ENCODE measurements at regions not wholly inside any gene's neighbourhood (a gene's known extent, or its start where the extent isn't known, plus 50 kb on each side); places are given as distances from the start of the nearest gene placed in this dataset.

- Histone ChIP-seq H3K4me1 (no peaks in the 10 kb centered on the region), H3K4me3 (no peak overlapping the region), H3K27me3 (no peaks in the 10 kb centered on the region), H3K27ac (no peak overlapping the region), H3K9me3 (no peaks in the 10 kb centered on the region), H3K36me3 (replicated peaks in 1 of 2; ENCODE audit: insufficient read depth in 1 of 2, low read depth in 2 of 2) (no peaks in the 10 kb centered on the region)
- no peak for DNase-seq
- intact Hi-C loops (cut with DNase I) = no loop called here
- WGBS, 2 donors = 88 to 89% methylated on average over 6 of the region's 6 CpGs
- ATAC-seq = no peak
- TF ChIP-seq POLR2A (IDR thresholded peaks at IDR 0.05) (no peak), CTCF (IDR thresholded peaks at IDR 0.05) (no peak)
Observed at GRCh38 chr5:82699737-82700136, 377.5 kb downstream of the TMEM167A start.

- H3K36me3 ChIP-seq (replicated peaks in 1 of 2; ENCODE audit: insufficient read depth in 1 of 2, low read depth in 2 of 2) = no peaks in the 10 kb centered on the region
- WGBS, 2 donors = 71 to 82% methylated on average over 1 of the region's 1 CpG
Observed at GRCh38 chr5:82698026-82698425, 379.2 kb downstream of the TMEM167A start.

GRCh38 chr5:82694711-82695285 is 382.4 kb downstream of the TMEM167A start:
- no peaks in the 10 kb centered on the region for H3K36me3 ChIP-seq (replicated peaks in 1 of 2; ENCODE audit: insufficient read depth in 1 of 2, low read depth in 2 of 2)
- no peak for ATAC-seq
- no peak for TF ChIP-seq POLR2A (IDR thresholded peaks at IDR 0.05)
- no peak for TF ChIP-seq CTCF (IDR thresholded peaks at IDR 0.05)
- 66 to 82% methylated on average over 2 of the region's 2 CpGs for WGBS, 2 donors
- H3K27me3 ChIP-seq = no peaks in the 10 kb centered on the region
- H3K27ac ChIP-seq = no peak overlapping the region
- DNase-seq = no peak
- no peaks in the 10 kb centered on the region for H3K9me3 ChIP-seq
- intact Hi-C loops (cut with DNase I) = no loop called here
- H3K4me1 ChIP-seq = no peaks in the 10 kb centered on the region
- H3K4me3 ChIP-seq = no peak overlapping the region

More at GRCh38 chr5:82698026-82698425, 379.2 kb downstream of the TMEM167A start:
- DNase-seq = no peak
- Histone ChIP-seq H3K27me3 (no peaks in the 10 kb centered on the region), H3K9me3 (no peaks in the 10 kb centered on the region), H3K27ac (no peak overlapping the region), H3K4me1 (no peaks in the 10 kb centered on the region), H3K4me3 (no peak overlapping the region)
- intact Hi-C loops (cut with DNase I) = no loop called here
- no peak for TF ChIP-seq POLR2A (IDR thresholded peaks at IDR 0.05)
- TF ChIP-seq CTCF (IDR thresholded peaks at IDR 0.05) = no peak
- ATAC-seq = no peak

GRCh38 chr5:82692826-82693225 is 384.4 kb downstream of the TMEM167A start:
- H3K4me3 ChIP-seq = no peak overlapping the region
- H3K4me1 ChIP-seq = no peaks in the 10 kb centered on the region
- H3K27ac ChIP-seq = no peak overlapping the region
- DNase-seq (no peak), ATAC-seq (no peak)
- H3K9me3 ChIP-seq = no peaks in the 10 kb centered on the region
- intact Hi-C loops (cut with DNase I) = no loop called here
- no peaks in the 10 kb centered on the region for H3K27me3 ChIP-seq
- 61 to 69% methylated on average over 2 of the region's 2 CpGs for WGBS, 2 donors
- no peaks in the 10 kb centered on the region for H3K36me3 ChIP-seq (replicated peaks in 1 of 2; ENCODE audit: insufficient read depth in 1 of 2, low read depth in 2 of 2)
- no peak for TF ChIP-seq CTCF (IDR thresholded peaks at IDR 0.05)

- WGBS, 2 donors = 77 to 79% methylated on average over 2 of the region's 2 CpGs
- no peaks in the 10 kb centered on the region for H3K27me3 ChIP-seq
- H3K9me3 ChIP-seq = no peaks in the 10 kb centered on the region
- DNase-seq (no peak), ATAC-seq (no peak)
- no peaks in the 10 kb centered on the region for H3K36me3 ChIP-seq (replicated peaks in 1 of 2; ENCODE audit: insufficient read depth in 1 of 2, low read depth in 2 of 2)
- H3K4me1 ChIP-seq = no peaks in the 10 kb centered on the region
- intact Hi-C loops (cut with DNase I) = no loop called here
- no peak overlapping the region for H3K4me3 ChIP-seq
- TF ChIP-seq CTCF (IDR thresholded peaks at IDR 0.05) = no peak
- no peak for TF ChIP-seq POLR2A (IDR thresholded peaks at IDR 0.05)
- no peak overlapping the region for H3K27ac ChIP-seq
Observed at GRCh38 chr5:82684659-82685058, 392.5 kb downstream of the TMEM167A start.

Data from body of pancreas (tissue), 4 donors.